Thyroid gland (tissue), 4 donors: ENCODE measurements at regions not wholly inside any gene's neighbourhood (a gene's known extent, or its start where the extent isn't known, plus 50 kb on each side); places are given as distances from the start of the nearest gene placed in this dataset.

ENCODE experiments used
- DNase-seq, 2 donors: peaks; one replicate each; pipeline ENCODE4 v3.0.0-alpha.2; 2019
- H3K27ac ChIP-seq, 3 donors: fragments of 200-600 bp; sonication (generic); 1 replicate in 2 of 3; 2 replicates in 1 of 3; pipeline ENCODE4 v1.5.1; 2016 to 2019; ENCODE audit warnings: mild to moderate bottlenecking in 1 of 3, moderate library complexity in 1 of 3
- H3K27me3 ChIP-seq: fragments of 200-600 bp; sonication (generic); one replicate; pipeline ENCODE4 v1.5.1; 2019
- H3K36me3 ChIP-seq, 2 donors: fragments of 200-600 bp; sonication (generic); one replicate each; pipeline ENCODE4 v1.5.1; 2016 to 2019
- H3K4me1 ChIP-seq, 2 donors: fragments of 200-600 bp; sonication (generic); one replicate each; pipeline ENCODE4 v1.5.1; 2017 to 2019
- H3K4me3 ChIP-seq, 3 donors: fragments of 200-600 bp; sonication (generic); replicated peaks in 1 of 3; 1 replicate in 2 of 3; 2 replicates in 1 of 3; pipeline ENCODE4 v1.5.1; 2016; ENCODE audit warnings: mild to moderate bottlenecking in 1 of 3
- H3K9me3 ChIP-seq: fragments of 200-600 bp; sonication (generic); one replicate; pipeline ENCODE4 v1.5.1; 2017
- CTCF ChIP-seq, 6 experiments: fragments of 200-600 bp in 3 of 6; fragments of 450-650 bp in 3 of 6; sonication (generic) in 3 of 6; IDR thresholded peaks; one replicate each; pipeline ENCODE4 v1.5.1; 2016 to 2019; ENCODE audit warnings: antibody characterized with exemption in 6 of 6, mild to moderate bottlenecking in 2 of 6, inconsistent platforms in 1 of 6, moderate library complexity in 1 of 6
- POLR2A ChIP-seq, 2 donors: fragments of 450-650 bp; IDR thresholded peaks; one replicate each; pipeline ENCODE4 v1.6.1; 2017; ENCODE audit warnings: antibody characterized with exemption in 2 of 2, mild to moderate bottlenecking in 2 of 2, moderate library complexity in 1 of 2
- whole genome bisulfite sequencing, 2 donors: methylation state at CpG; one replicate each; pipeline ENCODE4 v1.1.5; 2017; 5-methylcytosine and 5-hydroxymethylcytosine counted together
- intact Hi-C: fragments of 100-400 bp; cut with DNase I; formaldehyde crosslinking; loops from one replicate; pipeline ENCODE4 v1.15.1; 2023

DNA sequence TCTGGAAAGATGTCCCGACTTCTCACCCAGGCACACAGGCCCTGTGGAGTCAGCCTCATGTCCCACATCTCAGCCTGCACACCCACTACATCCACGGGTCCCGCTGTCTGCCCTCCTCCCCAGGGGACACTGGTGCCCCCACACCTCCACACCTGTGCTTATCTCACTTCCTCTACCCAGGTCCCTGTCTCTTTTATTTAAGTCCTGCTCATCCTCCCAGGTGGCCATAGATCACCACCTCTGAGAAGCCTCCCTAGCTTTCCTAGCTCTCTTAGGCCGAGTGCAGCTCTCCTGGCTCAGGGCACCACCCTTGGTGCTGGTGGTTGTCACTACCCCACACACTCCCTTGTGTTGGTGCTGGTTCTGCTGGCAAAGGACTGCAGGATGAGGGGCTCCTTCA lies 143.6 kb upstream of the PITX1 start:
- no peaks in the 10 kb centered on the region for H3K27me3 ChIP-seq
- no peak for TF ChIP-seq POLR2A (IDR thresholded peaks at IDR 0.05)
- no peak for TF ChIP-seq CTCF (IDR thresholded peaks at IDR 0.05)
- H3K27ac ChIP-seq: no peak overlapping the region
- DNase-seq: no peak
- H3K36me3 ChIP-seq: no peaks in the 10 kb centered on the region
- H3K4me1 ChIP-seq: no peaks in the 10 kb centered on the region
- WGBS, 2 donors: 85 to 93% methylated on average over 4 of the region's 4 CpGs
- no peak overlapping the region for H3K4me3 ChIP-seq
- intact Hi-C loops: no loop called here
- no peaks in the 10 kb centered on the region for H3K9me3 ChIP-seq

GRCh38 chr5:135176991-135177390 lies 143.0 kb upstream of the PITX1 start:
- Histone ChIP-seq H3K27me3 (no peaks in the 10 kb centered on the region), H3K4me3 (no peak overlapping the region), H3K9me3 (no peaks in the 10 kb centered on the region), H3K36me3 (no peaks in the 10 kb centered on the region), H3K4me1 (no peaks in the 10 kb centered on the region), H3K27ac (no peak overlapping the region)
- TF ChIP-seq POLR2A (IDR thresholded peaks at IDR 0.05) (no peak), CTCF (IDR thresholded peaks at IDR 0.05) (no peak)
- DNase-seq: no peak
- 89 to 95% methylated on average over 7 of the region's 7 CpGs for WGBS, 2 donors
- intact Hi-C loops: no loop called here

- H3K36me3 ChIP-seq: no peaks in the 10 kb centered on the region
- intact Hi-C loops: no loop called here
Measured at GRCh38 chr5:135174315-135175096, 140.5 kb upstream of the PITX1 start.

DNA sequence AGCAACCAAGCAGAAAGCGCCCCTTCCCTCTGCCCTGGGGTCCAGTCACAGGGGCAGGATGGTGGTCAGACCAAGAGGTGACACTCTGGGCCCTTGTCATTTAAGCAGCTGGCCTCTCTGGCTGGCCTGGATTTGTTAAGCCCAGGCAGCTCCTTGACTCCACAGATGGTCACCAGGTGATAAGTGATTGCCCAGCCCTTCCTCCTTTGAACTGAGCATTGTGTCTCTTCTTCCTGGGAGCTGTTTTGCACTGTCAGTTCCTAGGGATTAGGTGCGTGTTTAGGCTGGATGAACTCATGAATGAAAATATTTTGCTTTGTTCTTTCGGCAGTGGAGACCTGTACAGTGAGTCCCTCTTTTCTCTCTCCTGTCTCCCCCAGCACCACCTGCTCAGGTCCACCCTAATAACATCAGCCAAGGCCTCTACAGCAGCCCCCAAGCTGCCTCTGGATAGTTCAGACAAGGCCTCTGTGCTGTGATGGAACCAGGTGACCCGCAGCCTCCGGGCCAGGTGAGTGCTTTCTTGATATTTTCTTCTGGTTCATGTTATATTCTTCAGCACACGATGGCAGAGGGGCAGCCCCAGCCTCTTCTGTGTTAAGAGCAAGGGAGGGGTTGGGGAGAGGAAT lies 139.7 kb upstream of the PITX1 start:
- Histone ChIP-seq H3K36me3 (no peaks in the 10 kb centered on the region), H3K4me1 (no peaks in the 10 kb centered on the region), H3K27ac (no peak overlapping the region), H3K9me3 (no peaks in the 10 kb centered on the region), H3K27me3 (no peaks in the 10 kb centered on the region), H3K4me3 (no peak overlapping the region)
- no peak for DNase-seq
- no peak for TF ChIP-seq POLR2A (IDR thresholded peaks at IDR 0.05)
- no peak for TF ChIP-seq CTCF (IDR thresholded peaks at IDR 0.05)
- intact Hi-C loops: no loop called here
- WGBS, 2 donors: 78 to 89% methylated on average over 6 of the region's 6 CpGs

More at GRCh38 chr5:135174315-135175096, 140.5 kb upstream of the PITX1 start:
- H3K4me1 ChIP-seq: no peaks in the 10 kb centered on the region
- H3K27ac ChIP-seq: no peak overlapping the region
- no peak overlapping the region for H3K4me3 ChIP-seq
- WGBS, 2 donors: 77 to 79% methylated on average over 8 of the region's 8 CpGs
- no peak for TF ChIP-seq CTCF (IDR thresholded peaks at IDR 0.05)
- TF ChIP-seq POLR2A (IDR thresholded peaks at IDR 0.05): no peak
- no peaks in the 10 kb centered on the region for H3K27me3 ChIP-seq
- no peaks in the 10 kb centered on the region for H3K9me3 ChIP-seq
- DNase-seq: no peak

DNA sequence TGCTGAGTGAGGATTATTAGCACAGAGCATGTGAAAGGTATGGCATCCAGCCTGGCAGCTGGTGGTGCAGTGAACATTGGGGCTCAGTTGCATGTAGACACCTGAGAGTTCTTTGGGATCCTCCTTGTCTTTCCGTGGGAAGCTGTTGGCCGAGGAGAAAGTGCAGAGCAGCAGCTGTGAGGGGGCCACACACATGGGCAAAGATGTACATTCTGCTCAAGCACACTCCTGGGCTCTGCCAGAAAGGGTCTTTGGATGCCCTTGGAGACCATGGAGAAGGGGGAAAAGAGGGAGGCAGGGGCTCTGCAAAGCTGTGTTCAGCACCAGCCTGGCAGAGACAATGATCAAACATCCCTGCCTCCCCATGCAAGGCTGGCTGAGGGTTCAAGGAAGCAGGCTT lies 138.7 kb upstream of the PITX1 start:
- no peak for DNase-seq
- TF ChIP-seq CTCF (IDR thresholded peaks at IDR 0.05) (no peak), POLR2A (IDR thresholded peaks at IDR 0.05) (no peak)
- no peaks in the 10 kb centered on the region for H3K36me3 ChIP-seq
- no peak overlapping the region for H3K27ac ChIP-seq
- no peak overlapping the region for H3K4me3 ChIP-seq
- H3K27me3 ChIP-seq: no peaks in the 10 kb centered on the region
- H3K4me1 ChIP-seq: no peaks in the 10 kb centered on the region
- WGBS, 2 donors: 52 to 81% methylated on average over 2 of the region's 2 CpGs
- H3K9me3 ChIP-seq: no peaks in the 10 kb centered on the region
- intact Hi-C loops: no loop called here
